Gastrocnemius medialis (tissue), 4 donors: ENCODE measurements at regions not wholly inside any gene's neighbourhood (a gene's known extent, or its start where the extent isn't known, plus 50 kb on each side); places are given as distances from the start of the nearest gene placed in this dataset.

Source experiments
- CTCF ChIP-seq, 5 experiments: fragments of 450-650 bp in 3 of 5; fragments of 200-600 bp in 2 of 5; sonication (generic) in 2 of 5; IDR thresholded peaks in 4 of 5; conservative IDR thresholded peaks in 1 of 5; 1 replicate in 4 of 5; 2 replicates in 1 of 5; pipeline ENCODE4 v1.5.1; 2016 to 2019; ENCODE audit warnings: antibody characterized with exemption in 5 of 5, mild to moderate bottlenecking in 3 of 5, moderate library complexity in 3 of 5
- POLR2A ChIP-seq, 2 donors: fragments of 450-650 bp; IDR thresholded peaks; one replicate each; pipeline ENCODE4 v1.6.1; 2017; ENCODE audit warnings: antibody characterized with exemption in 2 of 2, mild to moderate bottlenecking in 2 of 2, moderate library complexity in 2 of 2

GRCh38 chr12:24697769-24698168 is 251.1 kb downstream of the BCAT1 start:
- TF ChIP-seq CTCF (IDR thresholded peaks at IDR 0.05 in 4 of 5, conservative IDR thresholded peaks at IDR 0.05 in 1 of 5) (no peak), POLR2A (IDR thresholded peaks at IDR 0.05) (no peak)
